MM.1S (cell line): ENCODE measurements at regions not wholly inside any gene's neighbourhood (a gene's known extent, or its start where the extent isn't known, plus 50 kb on each side); places are given as distances from the start of the nearest gene placed in this dataset.

ENCODE experiments used
- DNase-seq: peaks from one replicate; pipeline ENCODE4 v3.0.0-alpha.2; 2015
- H2AFZ ChIP-seq: fragments of 300-600 bp; sonication (generic); 2 replicates; pipeline ENCODE4 v1.6.0; 2016; ENCODE audit warnings: antibody characterized with exemption, low read length
- H3F3A ChIP-seq: fragments of 300-600 bp; sonication (generic); 2 replicates; pipeline ENCODE4 v1.6.1; 2016; ENCODE audit warnings: mild to moderate bottlenecking, antibody characterized with exemption, low read length, moderate library complexity, mixed read lengths; ENCODE audit not compliant: insufficient read depth
- H3K27ac ChIP-seq: fragments of 300-600 bp; sonication (generic); 2 replicates; pipeline ENCODE4 v1.5.1; 2016; ENCODE audit warnings: mild to moderate bottlenecking, low read length
- H3K27me3 ChIP-seq: fragments of 300-600 bp; sonication (generic); replicated peaks from 2 replicates; pipeline ENCODE4 v1.6.0; 2016; ENCODE audit warnings: low read length; ENCODE audit not compliant: insufficient read depth
- H3K36me3 ChIP-seq: fragments of 300-600 bp; sonication (generic); replicated peaks from 2 replicates; pipeline ENCODE4 v1.6.1; 2016; ENCODE audit warnings: mild to moderate bottlenecking, low read length, mixed read lengths; ENCODE audit not compliant: insufficient read depth
- H3K4me1 ChIP-seq: fragments of 300-600 bp; sonication (generic); 2 replicates; pipeline ENCODE4 v1.6.1; 2016; ENCODE audit warnings: low read length, mixed read lengths
- H3K4me2 ChIP-seq: fragments of 300-600 bp; sonication (generic); 2 replicates; pipeline ENCODE4 v1.6.0; 2016; ENCODE audit warnings: low read depth, low read length
- H3K4me3 ChIP-seq: fragments of 300-600 bp; sonication (generic); 2 replicates; pipeline ENCODE4 v1.5.1; 2016; ENCODE audit warnings: low read length, mixed read lengths
- H3K79me2 ChIP-seq: fragments of 300-600 bp; sonication (generic); 2 replicates; pipeline ENCODE4 v1.6.1; 2016; ENCODE audit warnings: mixed run types, low read length, mixed read lengths
- H3K9ac ChIP-seq: fragments of 300-600 bp; sonication (generic); 2 replicates; pipeline ENCODE4 v1.6.1; 2016; ENCODE audit warnings: low read length, mixed read lengths
- H3K9me2 ChIP-seq: fragments of 300-600 bp; sonication (generic); replicated peaks from 2 replicates; pipeline ENCODE4 v1.6.1; 2016; ENCODE audit warnings: mild to moderate bottlenecking, low read length, mixed read lengths; ENCODE audit not compliant: insufficient read depth
- H3K9me3 ChIP-seq: fragments of 300-600 bp; sonication (generic); replicated peaks from 2 replicates; pipeline ENCODE4 v1.6.1; 2016; ENCODE audit warnings: mild to moderate bottlenecking, low read length, mixed read lengths; ENCODE audit not compliant: insufficient read depth
- H4K20me1 ChIP-seq: fragments of 300-600 bp; sonication (generic); 2 replicates; pipeline ENCODE4 v1.6.1; 2016; ENCODE audit warnings: mild to moderate bottlenecking, low read length, moderate library complexity, mixed read lengths; ENCODE audit not compliant: insufficient read depth
- EZH2 ChIP-seq: fragments of 300-600 bp; sonication (generic); optimal IDR thresholded peaks from 2 replicates; pipeline ENCODE3; 2017; ENCODE audit warnings: low read depth, mild to moderate bottlenecking, antibody characterized with exemption, low read length, mixed read lengths
- EZH2phosphoT487 ChIP-seq: fragments of 300-600 bp; sonication (generic); IDR thresholded peaks from 2 replicates; pipeline ENCODE4 v1.6.1; 2018; ENCODE audit warnings: antibody characterized with exemption, low read length
- TF ChIP-seq, protein P1 (sequence below): fragments of 300-600 bp; sonication (generic); IDR thresholded peaks from 2 replicates; pipeline ENCODE4 v1.5.1; 2016; ENCODE audit warnings: antibody characterized with exemption, low read length, mixed read lengths

DNA sequence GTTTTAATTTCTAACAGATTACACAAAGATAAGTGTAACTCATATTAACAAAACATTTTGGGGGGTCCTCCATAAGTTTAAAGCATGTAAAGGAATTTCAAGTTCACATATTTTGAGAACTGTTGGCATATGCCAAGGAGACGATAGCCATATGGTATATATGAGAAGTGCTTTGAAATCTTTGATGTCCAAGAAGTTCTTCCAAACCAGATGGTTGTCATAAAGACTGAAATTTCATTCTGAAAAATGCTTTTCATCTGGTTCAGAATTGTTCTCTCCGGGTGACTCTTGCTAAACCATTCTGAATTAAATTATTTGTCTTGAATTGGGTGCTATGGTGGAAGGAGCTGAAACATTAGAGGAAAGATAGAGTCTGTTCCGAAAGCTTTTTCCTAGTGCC is 513.0 kb upstream of the AKR1E2 start:
- no peak overlapping the region for H3K4me3 ChIP-seq
- no peaks in the 10 kb centered on the region for H3K9me3 ChIP-seq
- no peak overlapping the region for H2AFZ ChIP-seq
- no peaks in the 10 kb centered on the region for H3K79me2 ChIP-seq
- no peak for TF ChIP-seq EZH2phosphoT487
- no peak overlapping the region for H3K9ac ChIP-seq
- H3K27ac ChIP-seq: no peak overlapping the region
- no peaks in the 10 kb centered on the region for H3K9me2 ChIP-seq
- H4K20me1 ChIP-seq: no peaks in the 10 kb centered on the region
- H3K36me3 ChIP-seq: no peaks in the 10 kb centered on the region
- H3K27me3 ChIP-seq: no peaks in the 10 kb centered on the region
- no peak overlapping the region for H3K4me2 ChIP-seq
- DNase-seq: no peak
- no peaks in the 10 kb centered on the region for H3K4me1 ChIP-seq
- H3F3A ChIP-seq: no peaks in the 10 kb centered on the region

DNA sequence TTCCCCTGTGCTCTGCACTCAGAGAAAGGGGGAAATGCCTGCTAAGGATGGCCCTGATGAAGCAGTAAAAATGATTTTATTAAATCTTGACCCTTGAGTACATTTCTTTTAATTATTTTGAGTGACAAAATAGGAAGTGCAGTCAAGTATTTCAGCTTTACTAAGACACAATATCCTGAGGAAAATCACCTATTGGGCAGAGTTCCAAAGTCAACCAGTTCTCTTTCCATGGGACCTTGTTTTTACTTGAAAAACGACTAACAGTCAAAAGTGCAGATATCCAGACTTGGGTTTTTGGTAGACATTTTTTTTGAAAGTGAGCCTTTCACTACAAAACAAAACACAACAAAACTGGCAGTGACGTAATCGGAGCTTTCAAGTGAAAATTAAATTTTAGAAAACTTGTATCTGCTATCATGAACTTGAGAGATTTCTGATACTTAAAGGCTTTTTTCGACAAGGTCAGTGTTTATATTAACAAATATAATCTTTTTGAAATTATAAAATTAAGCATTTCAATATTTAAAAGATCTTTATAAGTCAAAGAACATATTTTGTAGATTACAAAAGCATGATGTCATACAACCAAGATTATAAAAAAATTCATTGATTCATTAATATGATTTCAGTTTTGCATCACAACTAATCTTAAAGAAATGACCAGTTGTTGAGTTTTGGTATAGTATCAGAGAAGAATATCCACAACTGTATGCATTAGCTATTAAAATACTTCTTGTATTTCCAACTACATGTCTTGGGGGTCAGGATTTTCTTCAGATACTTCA is 513.8 kb upstream of the AKR1E2 start:
- Histone ChIP-seq H3K4me3 (no peak overlapping the region), H3K9me3 (no peaks in the 10 kb centered on the region), H3F3A (no peaks in the 10 kb centered on the region), H3K9ac (no peak overlapping the region), H3K4me1 (no peaks in the 10 kb centered on the region), H3K79me2 (no peaks in the 10 kb centered on the region), H3K27ac (no peak overlapping the region), H3K36me3 (no peaks in the 10 kb centered on the region), H2AFZ (no peak overlapping the region), H3K9me2 (no peaks in the 10 kb centered on the region), H3K27me3 (no peaks in the 10 kb centered on the region), H3K4me2 (no peak overlapping the region), H4K20me1 (no peaks in the 10 kb centered on the region)
- no peak for DNase-seq
- TF ChIP-seq, protein P1, sequence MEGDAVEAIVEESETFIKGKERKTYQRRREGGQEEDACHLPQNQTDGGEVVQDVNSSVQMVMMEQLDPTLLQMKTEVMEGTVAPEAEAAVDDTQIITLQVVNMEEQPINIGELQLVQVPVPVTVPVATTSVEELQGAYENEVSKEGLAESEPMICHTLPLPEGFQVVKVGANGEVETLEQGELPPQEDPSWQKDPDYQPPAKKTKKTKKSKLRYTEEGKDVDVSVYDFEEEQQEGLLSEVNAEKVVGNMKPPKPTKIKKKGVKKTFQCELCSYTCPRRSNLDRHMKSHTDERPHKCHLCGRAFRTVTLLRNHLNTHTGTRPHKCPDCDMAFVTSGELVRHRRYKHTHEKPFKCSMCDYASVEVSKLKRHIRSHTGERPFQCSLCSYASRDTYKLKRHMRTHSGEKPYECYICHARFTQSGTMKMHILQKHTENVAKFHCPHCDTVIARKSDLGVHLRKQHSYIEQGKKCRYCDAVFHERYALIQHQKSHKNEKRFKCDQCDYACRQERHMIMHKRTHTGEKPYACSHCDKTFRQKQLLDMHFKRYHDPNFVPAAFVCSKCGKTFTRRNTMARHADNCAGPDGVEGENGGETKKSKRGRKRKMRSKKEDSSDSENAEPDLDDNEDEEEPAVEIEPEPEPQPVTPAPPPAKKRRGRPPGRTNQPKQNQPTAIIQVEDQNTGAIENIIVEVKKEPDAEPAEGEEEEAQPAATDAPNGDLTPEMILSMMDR: no peak

DNA sequence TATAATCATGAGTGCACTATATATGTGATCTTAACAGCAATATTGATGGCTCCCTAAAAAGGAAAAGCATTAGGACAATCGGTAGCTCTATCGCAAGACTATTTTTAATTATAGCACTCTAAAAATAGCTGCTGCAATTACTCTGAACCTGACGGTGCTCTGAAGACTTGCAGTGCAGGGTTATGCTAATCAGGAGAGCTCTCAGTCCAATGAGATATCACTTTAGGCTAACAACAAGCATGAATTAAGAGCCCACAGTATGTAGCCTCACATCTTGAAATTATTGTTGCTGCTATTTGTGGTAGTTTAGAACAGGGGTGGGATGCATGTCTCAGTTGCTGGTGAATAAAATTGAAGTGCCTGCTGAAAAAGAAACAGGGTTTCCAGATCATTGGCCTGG is 515.8 kb upstream of the AKR1E2 start:
- no peaks in the 10 kb centered on the region for H3K79me2 ChIP-seq
- H3K27me3 ChIP-seq: no peaks in the 10 kb centered on the region
- TF ChIP-seq, protein P1: no peak
- TF ChIP-seq EZH2 (no peak), EZH2phosphoT487 (no peak)
- DNase-seq: no peak
- no peak overlapping the region for H2AFZ ChIP-seq
- H3K36me3 ChIP-seq: no peaks in the 10 kb centered on the region
- H3K27ac ChIP-seq: no peak overlapping the region
- no peaks in the 10 kb centered on the region for H4K20me1 ChIP-seq
- H3K9ac ChIP-seq: no peak overlapping the region
- no peaks in the 10 kb centered on the region for H3K9me2 ChIP-seq
- H3K4me2 ChIP-seq: no peak overlapping the region
- no peaks in the 10 kb centered on the region for H3K9me3 ChIP-seq
- no peaks in the 10 kb centered on the region for H3F3A ChIP-seq
- H3K4me1 ChIP-seq: no peaks in the 10 kb centered on the region
- H3K4me3 ChIP-seq: no peak overlapping the region

DNA sequence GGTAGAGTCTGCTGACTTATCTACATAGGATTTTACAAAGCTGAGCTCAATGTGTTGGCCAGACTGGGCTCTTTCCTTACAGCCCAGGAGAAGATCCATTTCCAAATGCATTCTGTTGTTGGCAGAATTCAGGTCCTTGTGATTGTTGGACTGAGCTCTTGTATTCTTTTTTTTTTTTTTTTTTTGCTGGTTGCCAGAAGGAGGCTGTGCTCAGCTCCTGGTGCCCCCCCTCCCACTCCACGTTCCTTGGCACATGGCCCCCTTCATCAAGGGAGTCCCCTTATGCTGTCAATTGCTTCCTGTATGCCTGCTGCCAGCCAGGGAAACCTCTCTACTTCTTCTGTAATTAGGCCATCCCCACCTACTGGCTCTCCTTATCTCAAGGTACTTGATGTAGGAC is 518.1 kb upstream of the AKR1E2 start:
- H3K4me2 ChIP-seq: no peak overlapping the region
- no peaks in the 10 kb centered on the region for H3K36me3 ChIP-seq
- TF ChIP-seq, protein P1: no peak
- TF ChIP-seq EZH2 (no peak), EZH2phosphoT487 (no peak)
- no peaks in the 10 kb centered on the region for H3F3A ChIP-seq
- no peak overlapping the region for H3K4me3 ChIP-seq
- H3K4me1 ChIP-seq: no peaks in the 10 kb centered on the region
- H3K27me3 ChIP-seq: no peaks in the 10 kb centered on the region
- H3K79me2 ChIP-seq: no peaks in the 10 kb centered on the region
- no peaks in the 10 kb centered on the region for H3K9me3 ChIP-seq
- no peak overlapping the region for H2AFZ ChIP-seq
- no peaks in the 10 kb centered on the region for H4K20me1 ChIP-seq
- H3K9ac ChIP-seq: no peak overlapping the region
- no peaks in the 10 kb centered on the region for H3K9me2 ChIP-seq
- no peak overlapping the region for H3K27ac ChIP-seq
- DNase-seq: no peak
